ENCODE measurements at regions not wholly inside any gene's neighbourhood (a gene's known extent, or its start where the extent isn't known, plus 50 kb on each side); places are given as distances from the start of the nearest gene placed in this dataset.

GRCh38 chr1:177586429-177586828 lies 383.4 kb downstream of the SEC16B start:
- H3K9me3 ChIP-seq (ENCODE audit: low read length) = no peaks in the 10 kb centered on the region
- ATAC-seq = no peak
- H3K4me3 ChIP-seq (replicated peaks in 1 of 3; ENCODE audit: insufficient read depth in 1 of 3, low read depth in 2 of 3, low read length in 3 of 3) = no peak overlapping the region
- H3K36me3 ChIP-seq (replicated peaks in 1 of 2; ENCODE audit: control insufficient read depth in 1 of 2, insufficient read depth in 2 of 2, low read length in 2 of 2) = no peaks in the 10 kb centered on the region
- no peak overlapping the region for H2AFZ ChIP-seq (ENCODE audit: low read length)
- BruUV-seq (replicated peaks) = no TSS peak
- no peak for TF ChIP-seq NCOA1 (CRISPR knock-in tag; IDR thresholded peaks at IDR 0.05)
- TF ChIP-seq, protein P1, sequence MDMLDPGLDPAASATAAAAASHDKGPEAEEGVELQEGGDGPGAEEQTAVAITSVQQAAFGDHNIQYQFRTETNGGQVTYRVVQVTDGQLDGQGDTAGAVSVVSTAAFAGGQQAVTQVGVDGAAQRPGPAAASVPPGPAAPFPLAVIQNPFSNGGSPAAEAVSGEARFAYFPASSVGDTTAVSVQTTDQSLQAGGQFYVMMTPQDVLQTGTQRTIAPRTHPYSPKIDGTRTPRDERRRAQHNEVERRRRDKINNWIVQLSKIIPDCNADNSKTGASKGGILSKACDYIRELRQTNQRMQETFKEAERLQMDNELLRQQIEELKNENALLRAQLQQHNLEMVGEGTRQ (IDR thresholded peaks at IDR 0.05; ENCODE audit: low read depth, low read length) = no peak
- TF ChIP-seq, protein P1 (CRISPR knock-in tag; IDR thresholded peaks at IDR 0.05; ENCODE audit: borderline replicate concordance) = no peak
- no peak for TF ChIP-seq ZNF878 (CRISPR knock-in tag; IDR thresholded peaks at IDR 0.05)
- no peak for TF ChIP-seq ARNT (IDR thresholded peaks at IDR 0.05)
- no peak for TF ChIP-seq FOXK1 (CRISPR knock-in tag; IDR thresholded peaks at IDR 0.05; ENCODE audit: borderline replicate concordance, low read depth)
- no peak for TF ChIP-seq ZNF713 (CRISPR knock-in tag; IDR thresholded peaks at IDR 0.05)
- TF ChIP-seq SNAPC5 (CRISPR knock-in tag; IDR thresholded peaks at IDR 0.05; ENCODE audit: borderline replicate concordance) = no peak
- no peak for TF ChIP-seq GATA4 (IDR thresholded peaks at IDR 0.05; ENCODE audit: borderline replicate concordance, low read depth)
- no peak for TF ChIP-seq GATAD1 (CRISPR knock-in tag; IDR thresholded peaks at IDR 0.05)
- no peak for TF ChIP-seq KMT2A (CRISPR knock-in tag; IDR thresholded peaks at IDR 0.05)
- no peak for DNase-seq (ENCODE audit: low spot score)
- no peak overlapping the region for H3K27ac ChIP-seq (ENCODE audit: extremely low read length, insufficient read depth, low read length)
- H4K20me1 ChIP-seq (ENCODE audit: insufficient read depth, low read length) = no peaks in the 10 kb centered on the region
- POLR2A ChIA-PET = no interaction called here
- WGBS (ENCODE audit: low lambda C conversion rate) = 14% methylated on average over 1 of the region's 1 CpG
- intact Hi-C loops (cut with micrococcal nuclease; ENCODE audit: unreplicated experiment) = no loop called here
- no peaks in the 10 kb centered on the region for H3K4me1 ChIP-seq (ENCODE audit: insufficient read depth, low read length)
- in situ Hi-C loops (cut with HindIII; ENCODE audit: extremely low pct_ligation_motif_present, low pct_unique_long_range_greater_than_20kb) = no loop called here
- H3K27me3 ChIP-seq (ENCODE audit: control insufficient read depth in 1 of 2, insufficient read depth in 2 of 2, low read length in 2 of 2) = no peaks in the 10 kb centered on the region
- CTCF ChIA-PET (ENCODE audit: low intra/inter-chr PET ratio, low total read pairs) = no interaction called here
- H3K4me2 ChIP-seq (ENCODE audit: low read depth, low read length) = no peak overlapping the region
- H3K9ac ChIP-seq (ENCODE audit: insufficient read depth, low read depth, low read length) = no peak overlapping the region
- FAIRE-seq = no peak
- H3K79me2 ChIP-seq (ENCODE audit: insufficient read depth, low read length) = no peaks in the 10 kb centered on the region

All from HepG2 (cell line).